CD4-positive, alpha-beta memory T cell (primary cell): ENCODE measurements at regions not wholly inside any gene's neighbourhood (a gene's known extent, or its start where the extent isn't known, plus 50 kb on each side); places are given as distances from the start of the nearest gene placed in this dataset.
A peak's percentile ranks its signal among the peaks of the same experiment; 100 is the strongest.
"Not testable (repeated sequence)": the region's sequence is repeated elsewhere in the genome, so short reads cannot be mapped to it uniquely, and the experiment has no call there.

ENCODE experiments used
- CTCF ChIA-PET: fragments of 350-600 bp; sonication (Branson Sonifier 250); formaldehyde crosslinking; loops from one replicate; lab custom pipeline; 2021; ENCODE audit warnings: inconsistent platforms; ENCODE audit not compliant: partially characterized antibody; lab: Charles Lee
- POLR2A ChIA-PET: fragments of 350-600 bp; sonication (Branson Sonifier 250); formaldehyde crosslinking; loops from one replicate; lab custom pipeline; 2021; ENCODE audit not compliant: partially characterized antibody; lab: Charles Lee
- DNase-seq, 5 donors: peaks; one replicate each; pipeline versions ENCODE4 v3.0.0 to v3.0.0-alpha.2; 2020 to 2022; ENCODE audit warnings: mixed read lengths in 1 of 5
- H3K27ac ChIP-seq: one replicate; pipeline ENCODE4 v1.7.0; 2013; ENCODE audit warnings: low read depth, low read length
- H3K27me3 ChIP-seq: 2 replicates; pipeline ENCODE4 v1.7.0; 2013; ENCODE audit warnings: mild to moderate bottlenecking, low read length, moderate library complexity; ENCODE audit not compliant: insufficient read depth
- H3K36me3 ChIP-seq: 2 replicates; pipeline ENCODE4 v1.7.0; 2013; ENCODE audit warnings: mild to moderate bottlenecking, low read length, moderate library complexity; ENCODE audit not compliant: insufficient read depth
- H3K4me1 ChIP-seq: 2 replicates; pipeline ENCODE4 v1.7.0; 2013; ENCODE audit warnings: mild to moderate bottlenecking, low read length, moderate library complexity; ENCODE audit not compliant: insufficient read depth
- H3K4me3 ChIP-seq, 2 donors: one replicate each; pipeline ENCODE4 v1.7.0; 2013; ENCODE audit warnings: low read length in 2 of 2, mild to moderate bottlenecking in 1 of 2
- H3K9me3 ChIP-seq, 2 donors: one replicate each; pipeline ENCODE4 v1.7.0; 2013; ENCODE audit warnings: low read length in 2 of 2, control low read depth in 1 of 2; ENCODE audit not compliant: control insufficient read depth in 1 of 2
- H3K27ac Mint-ChIP-seq, 7 donors: one replicate each; pipeline ENCODE4 v1.8.0; 2020 to 2021; ENCODE audit warnings: mixed read lengths in 7 of 7, mild to moderate bottlenecking in 6 of 7, inconsistent platforms in 3 of 7, moderate library complexity in 3 of 7
- H3K27me3 Mint-ChIP-seq, 2 donors: one replicate each; pipeline ENCODE4 v1.8.0; 2020 to 2021; ENCODE audit warnings: mixed read lengths in 2 of 2
- H3K36me3 Mint-ChIP-seq, 2 donors: one replicate each; pipeline ENCODE4 v1.8.0; 2020 to 2021; ENCODE audit warnings: mixed read lengths in 2 of 2, inconsistent platforms in 1 of 2, mild to moderate bottlenecking in 1 of 2
- H3K4me1 Mint-ChIP-seq, 4 donors: one replicate each; pipeline ENCODE4 v1.8.0; 2020 to 2021; ENCODE audit warnings: mixed read lengths in 4 of 4, mild to moderate bottlenecking in 1 of 4
- H3K4me3 Mint-ChIP-seq, 8 donors: one replicate each; pipeline ENCODE4 v1.8.0; 2020 to 2021; ENCODE audit warnings: mixed read lengths in 8 of 8, mild to moderate bottlenecking in 7 of 8, moderate library complexity in 6 of 8, inconsistent platforms in 3 of 8
- H3K9me3 Mint-ChIP-seq, 8 donors: one replicate each; pipeline ENCODE4 v1.8.0; 2020 to 2021; ENCODE audit warnings: mixed read lengths in 8 of 8, mild to moderate bottlenecking in 5 of 8, inconsistent platforms in 3 of 8, moderate library complexity in 1 of 8
- intact Hi-C: fragments of 100-400 bp; cut with micrococcal nuclease; formaldehyde crosslinking; loops from one replicate; pipeline ENCODE4 v1.15.1; 2023

DNA sequence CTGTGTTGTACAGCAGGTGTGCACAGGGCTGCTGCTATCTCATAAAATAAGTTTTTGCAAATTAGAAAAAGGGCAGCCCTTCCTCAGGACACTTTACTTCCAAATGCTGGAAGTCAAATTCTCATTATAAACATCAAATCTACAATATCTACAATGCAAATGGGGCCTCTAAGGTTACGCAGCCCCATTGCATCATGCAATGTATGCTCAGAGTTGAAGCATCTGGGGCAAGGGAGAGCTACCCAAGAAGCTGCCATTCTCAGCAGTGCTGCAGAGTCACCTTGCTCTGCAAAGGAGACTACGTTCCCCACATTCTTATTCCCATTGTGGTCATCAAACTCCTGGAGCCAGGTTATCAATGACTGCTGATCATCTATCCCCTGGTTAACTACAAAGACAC is 208.9 kb upstream of the POGK start:
- no peak overlapping the region for H3K27ac Mint-ChIP-seq
- no peaks in the 10 kb centered on the region for H3K4me1 Mint-ChIP-seq
- Histone ChIP-seq H3K27ac (no peak overlapping the region), H3K4me1 (no peaks in the 10 kb centered on the region), H3K9me3 (no peaks in the 10 kb centered on the region), H3K36me3 (no peaks in the 10 kb centered on the region), H3K27me3 (no peaks in the 10 kb centered on the region), H3K4me3 (no peak overlapping the region)
- no peak for DNase-seq
- intact Hi-C loops, result no loop called here
- H3K9me3 Mint-ChIP-seq, result peaks cover 0 to 3% (median 0%) of the 10 kb centered on the region in 8 donors
- POLR2A ChIA-PET, result no interaction called here
- H3K36me3 Mint-ChIP-seq, result no peaks in the 10 kb centered on the region
- H3K4me3 Mint-ChIP-seq, result no peak overlapping the region
- CTCF ChIA-PET, result no interaction called here
- H3K27me3 Mint-ChIP-seq, result peaks cover 5 to 7% of the 10 kb centered on the region in 2 donors

GRCh38 chr1:166638137-166638536 is 201.1 kb upstream of the POGK start:
- Histone ChIP-seq H3K27ac (no peak overlapping the region), H3K36me3 (no peaks in the 10 kb centered on the region), H3K27me3 (no peaks in the 10 kb centered on the region), H3K9me3 (no peaks in the 10 kb centered on the region), H3K4me1 (no peaks in the 10 kb centered on the region), H3K4me3 (no peak overlapping the region)
- Mint-ChIP-seq H3K36me3 (no peaks in the 10 kb centered on the region), H3K9me3 (peaks cover 0 to 5% (median 2%) of the 10 kb centered on the region in 8 donors), H3K27ac (no peak overlapping the region), H3K27me3 (peaks cover 13 to 20% of the 10 kb centered on the region in 2 donors), H3K4me1 (no peaks in the 10 kb centered on the region), H3K4me3 (no peak overlapping the region)
- CTCF ChIA-PET, result no interaction called here
- POLR2A ChIA-PET, result no interaction called here
- DNase-seq, result no peak
- intact Hi-C loops, result no loop called here

DNA sequence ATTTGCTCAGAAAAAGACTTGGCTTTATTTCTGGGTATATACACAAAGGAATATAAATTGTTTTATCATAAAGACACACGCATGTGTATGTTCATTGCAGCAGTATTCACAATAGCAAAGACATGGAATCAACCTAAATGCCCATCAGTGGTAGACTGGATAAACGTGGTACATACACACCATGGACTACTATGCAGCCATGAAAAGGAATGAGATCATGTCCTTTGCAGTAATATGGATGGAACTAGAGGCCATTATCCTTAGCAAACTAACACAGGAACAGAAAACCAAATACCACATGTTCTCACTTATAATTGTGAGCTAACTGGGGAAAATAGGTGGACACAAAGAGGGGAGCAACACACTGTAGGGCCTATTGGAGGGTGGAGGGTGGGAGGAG is 182.0 kb upstream of the POGK start:
- CTCF ChIA-PET, H3K9me3 ChIP-seq, H3K4me3 Mint-ChIP-seq, DNase-seq, H3K9me3 Mint-ChIP-seq, intact Hi-C loops, H3K36me3 ChIP-seq, H3K4me1 Mint-ChIP-seq, POLR2A ChIA-PET, H3K36me3 Mint-ChIP-seq, H3K27me3 Mint-ChIP-seq, H3K27ac Mint-ChIP-seq, H3K27me3 ChIP-seq, H3K27ac ChIP-seq, H3K4me1 ChIP-seq, H3K4me3 ChIP-seq: not testable (repeated sequence)

DNA sequence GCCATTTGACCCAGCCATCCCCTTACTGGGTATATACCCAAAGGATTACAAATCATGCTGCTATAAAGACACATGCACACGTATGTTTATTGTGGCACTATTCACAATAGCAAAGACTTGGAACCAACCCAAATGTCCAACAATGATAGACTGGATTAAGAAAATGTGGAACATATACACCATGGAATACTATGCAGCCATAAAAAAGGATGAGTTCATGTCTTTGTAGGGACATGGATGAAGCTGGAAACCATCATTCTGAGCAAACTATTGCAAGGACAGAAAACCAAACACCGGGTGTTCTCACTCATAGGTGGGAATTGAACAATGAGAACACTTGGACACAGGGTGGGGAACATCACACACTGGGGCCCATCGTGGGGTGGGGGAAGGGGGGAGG is 172.5 kb upstream of the POGK start:
- H3K4me3 Mint-ChIP-seq, CTCF ChIA-PET, H3K4me1 Mint-ChIP-seq, intact Hi-C loops, H3K4me3 ChIP-seq, H3K4me1 ChIP-seq, H3K27ac ChIP-seq, DNase-seq, POLR2A ChIA-PET, H3K27ac Mint-ChIP-seq, H3K36me3 ChIP-seq, H3K27me3 Mint-ChIP-seq, H3K36me3 Mint-ChIP-seq, H3K9me3 Mint-ChIP-seq, H3K9me3 ChIP-seq, H3K27me3 ChIP-seq: not testable (repeated sequence)

GRCh38 chr1:166667600-166667999 is 171.7 kb upstream of the POGK start:
- H3K27ac Mint-ChIP-seq, H3K4me1 Mint-ChIP-seq, CTCF ChIA-PET: not testable (repeated sequence)

DNA sequence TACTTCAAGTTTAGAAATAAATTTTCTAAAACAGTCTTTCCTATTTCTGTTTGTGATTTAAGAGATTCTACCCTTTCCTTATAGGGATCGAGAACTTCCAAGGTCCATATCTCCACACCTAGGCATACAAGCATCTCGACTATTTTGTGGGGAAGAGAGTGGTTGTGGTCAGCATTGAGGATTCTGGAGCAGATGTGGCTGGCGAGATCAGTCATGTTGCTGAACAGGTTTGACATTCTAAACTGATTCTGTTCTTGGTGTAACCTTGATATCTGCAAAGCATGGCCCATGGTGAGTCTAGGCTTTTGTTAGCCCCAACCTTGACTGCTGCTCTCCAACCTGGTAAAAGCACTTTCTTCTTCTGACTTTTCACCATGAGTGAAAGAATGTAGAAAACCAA is 167.6 kb upstream of the POGK start:
- H3K27me3 Mint-ChIP-seq, result peaks cover 1 to 3% of the 10 kb centered on the region in 2 donors
- Histone ChIP-seq H3K36me3 (no peaks in the 10 kb centered on the region), H3K4me3 (no peak overlapping the region), H3K4me1 (peaks cover 8% of the 10 kb centered on the region), H3K27me3 (no peaks in the 10 kb centered on the region), H3K27ac (no peak overlapping the region), H3K9me3 (no peaks in the 10 kb centered on the region)
- intact Hi-C loops, result no loop called here
- H3K4me1 Mint-ChIP-seq, result peaks cover 6 to 12% (median 10%) of the 10 kb centered on the region in 4 donors
- DNase-seq, result no peak
- H3K27ac Mint-ChIP-seq, result no peak overlapping the region
- no peaks in the 10 kb centered on the region for H3K36me3 Mint-ChIP-seq
- H3K4me3 Mint-ChIP-seq, result no peak overlapping the region
- peaks cover 0 to 4% (median 1%) of the 10 kb centered on the region in 8 donors for H3K9me3 Mint-ChIP-seq
- POLR2A ChIA-PET, result no interaction called here
- CTCF ChIA-PET, result no interaction called here

More at GRCh38 chr1:166667600-166667999, 171.7 kb upstream of the POGK start:
- POLR2A ChIA-PET, H3K4me3 Mint-ChIP-seq, H3K4me3 ChIP-seq, H3K36me3 ChIP-seq, H3K27ac ChIP-seq, H3K36me3 Mint-ChIP-seq, H3K9me3 Mint-ChIP-seq, intact Hi-C loops, DNase-seq, H3K27me3 ChIP-seq, H3K4me1 ChIP-seq, H3K9me3 ChIP-seq, H3K27me3 Mint-ChIP-seq: not testable (repeated sequence)

DNA sequence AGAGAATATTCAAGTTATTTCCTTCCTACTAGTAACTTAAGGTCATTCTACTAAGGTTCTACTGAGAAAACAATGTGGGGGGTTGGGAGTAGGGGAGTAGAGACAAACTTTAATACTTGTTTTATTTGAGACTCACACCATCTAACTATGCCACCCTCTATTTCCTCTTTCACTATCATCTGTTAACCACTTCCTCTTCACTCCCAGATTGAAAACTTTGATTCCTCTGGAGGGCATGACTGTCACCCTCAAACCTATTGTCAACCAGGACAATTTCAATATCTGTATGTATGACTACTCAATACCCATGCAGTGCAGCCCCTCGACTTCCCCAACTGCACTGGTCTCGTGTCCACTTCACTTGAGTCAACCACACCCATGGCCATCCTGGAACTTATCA is 165.6 kb upstream of the POGK start:
- POLR2A ChIA-PET, result no interaction called here
- no peak overlapping the region for H3K4me3 ChIP-seq

GRCh38 chr1:166675213-166675612 is 164.1 kb upstream of the POGK start:
- Histone ChIP-seq H3K4me1 (peaks cover 8% of the 10 kb centered on the region), H3K36me3 (no peaks in the 10 kb centered on the region), H3K27me3 (no peaks in the 10 kb centered on the region), H3K9me3 (no peaks in the 10 kb centered on the region), H3K4me3 (no peak overlapping the region), H3K27ac (no peak overlapping the region)
- Mint-ChIP-seq H3K27me3 (peaks cover 1 to 2% of the 10 kb centered on the region in 2 donors), H3K36me3 (no peaks in the 10 kb centered on the region), H3K27ac (no peak overlapping the region), H3K4me1 (peaks cover 6 to 12% (median 10%) of the 10 kb centered on the region in 4 donors), H3K9me3 (peaks cover 0 to 3% (median 0%) of the 10 kb centered on the region in 8 donors), H3K4me3 (no peak overlapping the region)
- ChIA-PET POLR2A (no interaction called here), CTCF (no interaction called here)
- no peak for DNase-seq
- intact Hi-C loops, result no loop called here

More for the DNA sequence above, 165.6 kb upstream of the POGK start:
- Histone ChIP-seq H3K27me3 (no peaks in the 10 kb centered on the region), H3K27ac (no peak overlapping the region), H3K36me3 (no peaks in the 10 kb centered on the region), H3K4me1 (peaks cover 8% of the 10 kb centered on the region), H3K9me3 (no peaks in the 10 kb centered on the region)
- Mint-ChIP-seq H3K27ac (no peak overlapping the region), H3K36me3 (no peaks in the 10 kb centered on the region), H3K4me1 (peaks cover 6 to 12% (median 10%) of the 10 kb centered on the region in 4 donors), H3K9me3 (peaks cover 0 to 3% (median 0%) of the 10 kb centered on the region in 8 donors), H3K4me3 (peak overlapping the region in 1 of 8 donors; percentile 3), H3K27me3 (peaks cover 1 to 3% of the 10 kb centered on the region in 2 donors)
- CTCF ChIA-PET, result no interaction called here
- intact Hi-C loops, result no loop called here
- no peak for DNase-seq
